ENCODE measurements at regions not wholly inside any gene's neighbourhood (a gene's known extent, or its start where the extent isn't known, plus 50 kb on each side); places are given as distances from the start of the nearest gene placed in this dataset.
A peak's percentile ranks its signal among the peaks of the same experiment; 100 is the strongest.

GRCh38 chr5:109981979-109982378 lies 292.3 kb downstream of the MAN2A1 start:
- DNase-seq (no peak), ATAC-seq (no peak)
- Histone ChIP-seq H3K4me3 (no peak overlapping the region), H3K36me3 (ENCODE audit: insufficient read depth in 1 of 2, low read depth in 1 of 2) (no peaks in the 10 kb centered on the region), H3K4me1 (no peaks in the 10 kb centered on the region), H3K9me3 (no peaks in the 10 kb centered on the region), H3K27me3 (ENCODE audit: insufficient read depth in 3 of 3, low read length in 2 of 3) (no peaks in the 10 kb centered on the region), H3K27ac (no peak overlapping the region)
- intact Hi-C loops (cut with DNase I), result no loop called here
- TF ChIP-seq, protein P1, sequence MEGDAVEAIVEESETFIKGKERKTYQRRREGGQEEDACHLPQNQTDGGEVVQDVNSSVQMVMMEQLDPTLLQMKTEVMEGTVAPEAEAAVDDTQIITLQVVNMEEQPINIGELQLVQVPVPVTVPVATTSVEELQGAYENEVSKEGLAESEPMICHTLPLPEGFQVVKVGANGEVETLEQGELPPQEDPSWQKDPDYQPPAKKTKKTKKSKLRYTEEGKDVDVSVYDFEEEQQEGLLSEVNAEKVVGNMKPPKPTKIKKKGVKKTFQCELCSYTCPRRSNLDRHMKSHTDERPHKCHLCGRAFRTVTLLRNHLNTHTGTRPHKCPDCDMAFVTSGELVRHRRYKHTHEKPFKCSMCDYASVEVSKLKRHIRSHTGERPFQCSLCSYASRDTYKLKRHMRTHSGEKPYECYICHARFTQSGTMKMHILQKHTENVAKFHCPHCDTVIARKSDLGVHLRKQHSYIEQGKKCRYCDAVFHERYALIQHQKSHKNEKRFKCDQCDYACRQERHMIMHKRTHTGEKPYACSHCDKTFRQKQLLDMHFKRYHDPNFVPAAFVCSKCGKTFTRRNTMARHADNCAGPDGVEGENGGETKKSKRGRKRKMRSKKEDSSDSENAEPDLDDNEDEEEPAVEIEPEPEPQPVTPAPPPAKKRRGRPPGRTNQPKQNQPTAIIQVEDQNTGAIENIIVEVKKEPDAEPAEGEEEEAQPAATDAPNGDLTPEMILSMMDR (IDR thresholded peaks at IDR 0.05), result no peak

GRCh38 chr5:109982966-109983534 lies 293.3 kb downstream of the MAN2A1 start:
- no peak overlapping the region for H3K27ac ChIP-seq
- ATAC-seq (no peak), DNase-seq (no peak)
- H3K36me3 ChIP-seq (ENCODE audit: insufficient read depth in 1 of 2, low read depth in 1 of 2), result no peaks in the 10 kb centered on the region
- intact Hi-C loops (cut with DNase I), result no loop called here
- H3K4me3 ChIP-seq, result no peak overlapping the region
- WGBS, 3 donors, result 41 to 64% (median 44%) methylated on average over 3 of the region's 3 CpGs
- no peaks in the 10 kb centered on the region for H3K9me3 ChIP-seq
- H3K27me3 ChIP-seq (ENCODE audit: insufficient read depth in 3 of 3, low read length in 2 of 3), result no peaks in the 10 kb centered on the region
- TF ChIP-seq, protein P1 (IDR thresholded peaks at IDR 0.05), result no peak
- H3K4me1 ChIP-seq, result peaks cover 8% of the 10 kb centered on the region

DNA sequence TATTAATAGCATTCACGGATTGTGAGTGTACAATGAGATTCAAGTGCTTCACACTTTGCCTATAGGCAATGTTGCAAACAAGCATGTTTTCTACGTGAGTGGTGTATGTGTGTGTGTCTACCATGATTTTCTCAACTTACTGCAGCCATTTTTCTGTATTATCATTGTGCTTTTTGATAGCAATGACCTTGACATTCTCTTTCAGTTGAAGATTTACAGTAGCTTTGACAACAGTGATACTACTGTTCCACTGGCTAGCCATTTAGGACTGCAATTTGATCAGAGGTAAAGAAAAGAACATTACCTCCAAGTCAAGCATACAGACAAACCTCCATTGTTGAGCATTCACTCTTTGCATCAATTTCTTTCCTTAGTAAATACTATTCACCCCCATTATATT lies 297.0 kb downstream of the MAN2A1 start:
- Histone ChIP-seq H3K9me3 (no peaks in the 10 kb centered on the region), H3K27ac (no peak overlapping the region), H3K36me3 (ENCODE audit: insufficient read depth in 1 of 2, low read depth in 1 of 2) (no peaks in the 10 kb centered on the region), H3K4me1 (peaks cover 11% of the 10 kb centered on the region), H3K27me3 (ENCODE audit: insufficient read depth in 3 of 3, low read length in 2 of 3) (no peaks in the 10 kb centered on the region), H3K4me3 (no peak overlapping the region)
- 86 to 93% (median 89%) methylated on average over 2 of the region's 2 CpGs for WGBS, 3 donors
- no peak for ATAC-seq
- no peak for DNase-seq
- intact Hi-C loops (cut with DNase I), result no loop called here
- TF ChIP-seq, protein P1 (IDR thresholded peaks at IDR 0.05), result no peak

DNA sequence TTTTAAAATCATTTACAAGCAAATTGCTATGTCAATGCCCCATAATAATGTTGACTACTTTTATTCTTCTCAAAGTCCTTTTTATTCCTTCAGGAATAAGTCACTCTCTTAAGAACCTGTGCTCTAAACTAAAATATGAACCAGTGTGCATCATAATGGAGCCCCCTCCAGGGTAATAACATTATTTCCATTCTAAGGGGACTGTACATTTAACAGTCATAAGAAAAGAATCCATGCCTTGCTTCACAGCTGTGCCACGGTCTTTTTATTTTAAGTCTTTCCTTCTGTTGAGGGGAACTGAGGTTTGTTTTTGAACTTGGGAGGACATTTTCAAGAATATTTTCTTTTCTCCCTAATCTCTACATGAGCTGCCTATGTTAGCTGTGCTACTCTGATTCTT lies 297.6 kb downstream of the MAN2A1 start:
- Histone ChIP-seq H3K4me3 (no peak overlapping the region), H3K27ac (no peak overlapping the region), H3K9me3 (no peaks in the 10 kb centered on the region), H3K4me1 (peaks cover 11% of the 10 kb centered on the region), H3K36me3 (ENCODE audit: insufficient read depth in 1 of 2, low read depth in 1 of 2) (no peaks in the 10 kb centered on the region), H3K27me3 (ENCODE audit: insufficient read depth in 3 of 3, low read length in 2 of 3) (no peaks in the 10 kb centered on the region)
- 0 to 3% (median 0%) methylated on average over 1 of the region's 1 CpG for WGBS, 3 donors
- TF ChIP-seq, protein P1 (IDR thresholded peaks at IDR 0.05), result no peak
- intact Hi-C loops (cut with DNase I), result no loop called here
- ATAC-seq, result no peak
- no peak for DNase-seq

DNA sequence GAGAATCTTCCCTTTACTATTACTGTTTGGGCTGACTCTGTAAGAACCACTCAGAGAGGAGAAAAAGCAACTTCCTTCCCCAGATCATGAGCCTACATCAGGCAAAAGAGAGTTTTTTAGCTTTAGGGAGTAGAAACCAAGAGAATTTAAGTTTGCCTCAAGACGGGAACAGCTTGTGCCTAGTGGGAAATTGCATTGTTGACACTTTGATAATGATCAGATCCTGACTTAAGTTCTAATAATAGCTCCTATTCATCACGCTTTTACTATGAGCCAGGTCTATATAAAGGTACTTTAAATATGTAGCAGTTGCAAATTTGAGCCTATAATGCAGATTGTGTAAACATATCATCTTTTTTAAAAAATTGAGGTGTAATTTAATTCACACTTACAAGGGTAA lies 298.2 kb downstream of the MAN2A1 start:
- H3K27ac ChIP-seq, result no peak overlapping the region
- peak; percentile 53 to 85 (median 70) for ATAC-seq
- H3K27me3 ChIP-seq (ENCODE audit: insufficient read depth in 3 of 3, low read length in 2 of 3), result no peaks in the 10 kb centered on the region
- H3K9me3 ChIP-seq, result no peaks in the 10 kb centered on the region
- intact Hi-C loops (cut with DNase I), result no loop called here
- WGBS, 3 donors, result 28 to 36% (median 33%) methylated on average over 2 of the region's 2 CpGs
- TF ChIP-seq, protein P1 (IDR thresholded peaks at IDR 0.05), result no peak
- no peak overlapping the region for H3K4me3 ChIP-seq
- DNase-seq, result no peak
- no peaks in the 10 kb centered on the region for H3K36me3 ChIP-seq (ENCODE audit: insufficient read depth in 1 of 2, low read depth in 1 of 2)
- H3K4me1 ChIP-seq, result peaks cover 11% of the 10 kb centered on the region

All from psoas muscle (tissue), 7 donors.